ENCODE measurements at regions not wholly inside any gene's neighbourhood (a gene's known extent, or its start where the extent isn't known, plus 50 kb on each side); places are given as distances from the start of the nearest gene placed in this dataset.

- DNase-seq (ENCODE audit: low read depth in 1 of 2, low spot score in 2 of 2) (no peak), FAIRE-seq (no peak)
- Histone ChIP-seq H3K4ac (replicated peaks; ENCODE audit: insufficient read length, low read depth, low read length) (no peak overlapping the region), H2BK120ac (replicated peaks; ENCODE audit: low read depth, low read length) (no peak overlapping the region), H3K23me2 (ENCODE audit: low read depth, low read length) (no peaks in the 10 kb centered on the region), H4K8ac (ENCODE audit: extremely low read depth, insufficient read depth, low read length) (no peak overlapping the region), H3K79me1 (ENCODE audit: low read depth, low read length) (no peaks in the 10 kb centered on the region), H2BK12ac (ENCODE audit: low read depth, low read length) (no peak overlapping the region), H3K14ac (ENCODE audit: insufficient read length) (no peak overlapping the region), H2BK5ac (ENCODE audit: low read depth, low read length) (no peak overlapping the region), H4K5ac (ENCODE audit: insufficient read length, low read depth, low read length) (no peak overlapping the region), H3K4me3 (ENCODE audit: extremely low read depth in 1 of 4, insufficient read depth in 2 of 4, low read depth in 3 of 4, low read length in 4 of 4) (no peak overlapping the region), H2AFZ (ENCODE audit: low read length) (no peak overlapping the region), H3K4me1 (replicated peaks in 1 of 4; ENCODE audit: control insufficient read depth in 3 of 4, insufficient read depth in 4 of 4, low read length in 3 of 4) (peaks cover 0 to 7% (median 5%) of the 10 kb centered on the region in 4 experiments; a peak in 3 of 7 replicates), H3K36me3 (ENCODE audit: control insufficient read depth in 2 of 4, insufficient read depth in 4 of 4, low read length in 3 of 4) (no peaks in the 10 kb centered on the region; a peak in 1 of 8 replicates), H3K27me3 (replicated peaks in 1 of 4; ENCODE audit: control insufficient read depth in 3 of 4, extremely low read depth in 1 of 4, insufficient read depth in 3 of 4, low read length in 3 of 4) (no peaks in the 10 kb centered on the region), H3K79me2 (ENCODE audit: control insufficient read depth in 1 of 2, insufficient read depth in 2 of 2, low read length in 2 of 2) (no peaks in the 10 kb centered on the region; a peak in 1 of 4 replicates), H3K56ac (replicated peaks; ENCODE audit: insufficient read length, low read depth, low read length) (no peak overlapping the region), H3K23ac (ENCODE audit: insufficient read length) (no peak overlapping the region), H3K9me3 (ENCODE audit: insufficient read depth in 2 of 2, low read depth in 1 of 2, low read length in 1 of 2) (peaks cover 4% of the 10 kb centered on the region in 2 experiments; a peak in 3 of 4 replicates), H2BK20ac (ENCODE audit: low read length) (no peak overlapping the region), H3K4me2 (ENCODE audit: insufficient read depth in 1 of 2, low read depth in 2 of 2, low read length in 2 of 2) (no peak overlapping the region), H2AK5ac (ENCODE audit: low read depth, low read length) (no peak overlapping the region), H3K18ac (ENCODE audit: extremely low read depth, low read length) (no peak overlapping the region), H4K20me1 (replicated peaks in 1 of 2; ENCODE audit: control insufficient read depth in 1 of 2, insufficient read depth in 2 of 2, low read length in 2 of 2) (no peaks in the 10 kb centered on the region), H4K91ac (replicated peaks; ENCODE audit: insufficient read length, low read length) (no peak overlapping the region), H3K27ac (ENCODE audit: low read depth, low read length) (no peak overlapping the region), H2BK15ac (ENCODE audit: low read length) (no peak overlapping the region), H3K9ac (replicated peaks in 1 of 4; ENCODE audit: extremely low read depth in 1 of 4, low read depth in 3 of 4, low read length in 3 of 4) (no peak overlapping the region)
- ChIA-PET POLR2A (ENCODE audit: partially characterized antibody) (no interaction called here), CTCF (ENCODE audit: partially characterized antibody) (no interaction called here)
- WGBS, 2 experiments (ENCODE audit: extremely low coverage in 1 of 2, insufficient coverage in 1 of 2, insufficient read length in 1 of 2, insufficient replicate concordance in 2 of 2, low coverage in 1 of 2, low lambda C conversion rate in 2 of 2, missing lambda C conversion rate in 1 of 2) = 87% methylated on average over 1 of the region's 1 CpG; no CpG with 5 or more reads in 1 of the 2 experiments
- TF ChIP-seq BCL11A (IDR thresholded peaks at IDR 0.05; ENCODE audit: low read depth in 2 of 2, low read length in 2 of 2) (no peak), NRF1 (IDR thresholded peaks at IDR 0.05; ENCODE audit: low read depth, low read length) (no peak), POU5F1 (IDR thresholded peaks at IDR 0.05; ENCODE audit: low read depth, low read length) (no peak), SIRT6 (IDR thresholded peaks at IDR 0.05; ENCODE audit: low read length) (no peak), SRF (IDR thresholded peaks at IDR 0.05; ENCODE audit: low read depth, low read length) (no peak), HDAC6 (IDR thresholded peaks at IDR 0.05; ENCODE audit: low read depth, low read length) (no peak), E2F6 (IDR thresholded peaks at IDR 0.05) (no peak), EP300 (IDR thresholded peaks at IDR 0.05; ENCODE audit: borderline replicate concordance in 1 of 2, low read depth in 2 of 2, low read length in 2 of 2) (no peak), EGR1 (IDR thresholded peaks at IDR 0.05; ENCODE audit: borderline replicate concordance, low read depth, low read length) (no peak), GTF2F1 (IDR thresholded peaks at IDR 0.05; ENCODE audit: borderline replicate concordance, low read depth, low read length) (no peak), ASH2L (IDR thresholded peaks at IDR 0.05; ENCODE audit: low read length) (no peak), CHD2 (IDR thresholded peaks at IDR 0.05; ENCODE audit: low read length) (no peak), CEBPB (IDR thresholded peaks at IDR 0.05; ENCODE audit: low read depth, low read length) (no peak), PHF8 (conservative IDR thresholded peaks at IDR 0.05; ENCODE audit: low read depth, low read length) (no peak), RXRA (IDR thresholded peaks at IDR 0.05; ENCODE audit: insufficient read depth, low read depth, low read length) (no peak), SIX5 (IDR thresholded peaks at IDR 0.05; ENCODE audit: low read depth, low read length) (no peak)
Observed at GRCh38 chr6:68141190-68141589, 493.9 kb upstream of the ADGRB3 start.

All from H1 (cell line).